Fibroblast of upper back skin (primary cell): ENCODE measurements at regions not wholly inside any gene's neighbourhood (a gene's known extent, or its start where the extent isn't known, plus 50 kb on each side); places are given as distances from the start of the nearest gene placed in this dataset.

Experiments used
- DNase-seq: peaks from one replicate; pipeline ENCODE4 v3.0.0-alpha.2; 2013

DNA sequence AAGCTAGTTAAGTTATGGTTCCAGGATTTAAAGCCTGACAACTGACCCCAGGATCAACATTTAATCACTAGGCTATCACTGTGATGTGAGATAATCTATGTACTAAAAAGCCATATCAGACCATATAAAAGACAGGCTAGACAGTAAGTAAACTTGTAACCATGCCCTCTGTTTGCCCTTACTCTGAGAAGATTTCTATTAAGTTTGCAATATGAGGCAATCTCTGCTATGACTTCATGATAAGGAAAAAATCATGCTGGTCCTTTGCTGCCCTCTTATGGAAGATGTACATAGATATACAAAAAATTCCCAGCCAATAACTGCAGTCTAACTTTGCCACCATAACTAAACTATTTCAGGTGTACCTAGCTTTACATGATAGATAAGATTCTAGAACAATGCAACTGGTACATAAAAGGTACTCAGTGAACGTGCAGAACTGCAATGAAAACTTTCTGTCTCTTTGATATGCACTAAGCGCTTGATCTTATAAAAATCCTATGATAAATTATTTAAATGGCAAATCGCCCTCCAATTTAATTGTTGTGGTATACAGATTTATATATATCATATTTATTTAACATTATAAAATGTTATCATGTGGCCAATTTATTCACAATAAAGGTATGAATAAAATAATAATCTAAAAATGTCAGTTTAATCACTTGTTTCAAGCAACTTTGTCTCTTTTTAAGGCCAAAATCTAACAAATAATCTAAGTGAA, 70.5 kb downstream of the FAM217A start:
- DNase-seq: peak; percentile 89

DNA sequence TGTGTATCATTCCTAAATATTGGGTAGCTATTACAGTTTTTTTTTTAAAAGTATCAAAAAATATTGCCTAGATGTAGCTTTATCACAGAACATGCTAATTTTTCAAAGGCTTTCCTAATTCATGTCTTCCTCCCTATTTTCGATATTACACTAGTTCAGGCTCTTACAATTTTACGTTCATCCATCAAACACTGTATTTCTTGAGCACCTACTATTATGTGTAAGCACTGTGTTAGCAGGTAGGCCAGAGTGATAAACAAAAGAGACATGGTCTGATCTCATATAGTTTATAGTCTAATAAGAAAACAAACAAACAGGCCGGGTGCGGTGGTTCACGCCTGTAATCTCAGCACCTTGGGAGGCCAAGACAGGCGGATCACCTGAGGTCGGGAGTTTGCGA, 69.5 kb downstream of the FAM217A start:
- no peak for DNase-seq

DNA sequence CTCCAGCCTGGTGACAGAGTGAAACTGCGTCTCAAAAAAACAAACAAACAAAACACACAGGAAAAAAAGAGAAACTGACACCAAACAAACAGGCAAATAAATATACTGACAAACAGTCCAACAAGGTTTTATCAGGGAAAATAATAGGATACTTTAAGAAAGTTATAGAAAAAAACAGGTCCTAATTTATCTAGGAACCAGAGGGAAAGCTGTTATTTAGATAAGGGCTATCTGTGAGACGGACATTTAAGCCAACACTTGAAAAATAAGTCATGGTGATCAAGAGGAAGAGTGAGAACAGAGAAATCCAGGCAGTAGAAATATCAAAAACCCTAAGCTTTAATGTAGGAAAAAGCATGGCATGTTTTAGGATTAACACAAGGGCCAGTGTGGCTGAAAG, 68.9 kb downstream of the FAM217A start:
- no peak for DNase-seq

DNA sequence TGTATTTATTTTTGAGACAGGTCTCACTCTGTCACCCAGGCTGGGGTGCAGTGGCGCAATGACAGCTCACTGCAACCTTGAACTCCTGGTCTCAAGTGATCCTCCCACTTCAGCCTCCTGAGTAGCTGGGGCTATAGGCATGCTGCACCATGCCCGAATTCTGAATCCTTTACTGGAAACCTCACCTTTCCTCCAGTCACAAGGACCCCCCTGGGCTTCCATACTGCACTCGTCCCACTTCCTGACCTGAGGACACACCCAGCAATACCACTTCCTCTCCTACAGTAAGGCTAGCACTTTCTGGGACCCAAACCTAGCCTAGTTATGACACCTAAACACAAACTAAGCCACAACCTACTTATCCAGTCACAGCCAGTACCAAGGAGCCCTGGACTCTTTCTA, 68.2 kb downstream of the FAM217A start:
- DNase-seq: no peak

DNA sequence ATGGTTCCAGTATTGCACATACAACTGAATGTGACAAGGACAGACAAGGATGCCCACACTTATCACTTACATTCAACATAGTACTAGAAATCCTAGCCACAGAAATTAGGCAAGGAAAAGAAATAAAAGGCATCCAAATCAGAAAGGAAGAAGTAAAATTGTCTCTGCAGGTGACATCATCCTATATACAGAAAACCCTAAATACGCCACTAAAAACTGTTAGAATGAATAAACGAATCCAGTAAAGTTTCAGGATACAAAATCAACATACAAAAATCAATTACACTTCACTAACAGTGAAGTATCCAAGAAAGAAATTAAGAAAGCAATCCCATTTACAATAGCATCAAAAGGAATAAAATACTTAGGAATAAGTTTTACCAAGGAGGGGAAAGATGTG, 66.1 kb downstream of the FAM217A start:
- no peak for DNase-seq

DNA sequence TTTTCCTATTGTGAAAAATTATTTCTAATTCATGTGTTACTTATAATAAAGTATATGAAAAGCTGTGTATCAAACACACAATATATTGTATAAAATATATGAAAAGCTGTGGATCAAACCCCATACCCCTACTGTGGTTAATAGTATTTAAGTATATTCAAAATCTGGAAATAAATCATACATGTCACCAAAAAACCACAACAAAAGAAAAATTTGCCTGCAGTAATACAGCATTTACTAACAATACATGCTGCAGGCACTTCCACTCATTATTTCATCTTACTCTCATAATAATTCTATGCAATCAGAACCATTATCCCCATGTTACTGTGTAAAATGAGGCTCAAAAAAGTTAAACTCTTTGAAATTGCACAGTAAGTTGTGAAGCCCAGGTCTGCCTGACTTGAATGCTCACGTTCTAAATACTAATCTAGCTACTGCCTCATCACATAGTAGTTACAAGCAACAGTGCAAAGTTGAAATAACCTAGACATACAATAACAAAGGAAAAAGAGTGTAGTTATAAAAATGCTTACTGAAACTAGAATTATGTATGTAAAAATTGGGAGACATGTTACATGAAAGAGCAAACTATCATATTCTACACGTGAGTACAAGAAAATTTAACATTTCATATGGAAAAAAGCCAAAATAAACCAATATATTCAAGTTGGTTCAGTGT, 61.7 kb downstream of the FAM217A start:
- DNase-seq: no peak

DNA sequence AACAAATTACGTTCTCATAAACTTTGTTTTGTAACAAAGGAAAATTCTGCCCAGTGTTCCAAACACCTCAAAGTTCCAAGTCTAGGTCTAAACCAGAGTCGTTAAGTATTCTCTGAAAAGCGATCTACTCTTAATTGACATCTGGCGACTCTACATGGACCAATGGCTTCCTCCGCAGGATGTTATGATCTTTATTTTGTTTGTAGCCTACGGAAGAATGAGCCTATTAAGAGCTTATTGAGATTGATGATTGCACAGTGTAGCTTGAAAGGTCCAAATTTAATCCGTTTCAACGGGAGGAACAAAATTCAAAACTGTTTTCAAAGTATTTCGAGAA, 61.1 kb downstream of the FAM217A start:
- peak; percentile 33 for DNase-seq

DNA sequence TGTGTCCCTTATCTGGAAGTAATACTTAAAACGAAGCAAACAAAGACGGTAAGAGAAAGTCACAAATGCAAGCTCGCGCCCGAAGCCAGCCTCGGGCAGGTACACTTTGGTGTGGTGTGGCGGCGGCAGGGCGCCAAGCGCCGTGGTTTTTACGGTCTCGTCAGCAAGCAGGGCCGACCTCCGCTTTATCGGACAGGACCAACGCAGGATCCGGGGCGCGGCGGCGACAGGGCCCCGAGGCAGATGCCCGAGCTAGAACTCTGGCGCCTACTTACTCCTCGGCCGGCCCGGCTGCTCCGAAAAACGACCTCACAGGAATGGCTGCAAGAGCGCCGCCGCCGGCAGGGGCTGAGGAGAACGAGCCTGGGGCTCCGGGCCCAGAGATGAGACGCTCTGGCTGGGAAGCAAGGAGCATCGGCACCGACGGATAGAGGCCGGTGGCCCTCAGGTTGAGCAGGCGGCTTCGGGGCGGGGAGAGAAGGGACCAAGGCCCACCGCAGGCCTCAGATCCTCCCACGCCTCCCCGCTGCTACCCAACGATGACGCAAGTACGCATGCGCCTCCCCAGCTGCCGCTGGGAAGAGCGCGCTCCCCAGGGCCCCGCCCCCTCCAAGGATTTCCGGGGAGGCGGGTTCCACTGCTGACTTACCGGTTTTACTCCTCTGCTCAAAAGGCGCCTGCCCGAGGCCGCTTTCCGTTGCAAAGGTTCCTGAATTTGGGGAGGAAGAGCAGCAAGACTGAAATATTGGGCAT, 60.6 kb downstream of the FAM217A start:
- DNase-seq: peak; percentile 95
